OCI-LY7 (cell line): ENCODE measurements at regions not wholly inside any gene's neighbourhood (a gene's known extent, or its start where the extent isn't known, plus 50 kb on each side); places are given as distances from the start of the nearest gene placed in this dataset.

Experiments
- BruUV-seq: library from RNA; stranded (reverse); fragments of 400-500 nt; replicated peaks from 2 replicates; lab custom pipeline; 2021; lab: Mats Ljungman, UMichigan
- CTCF ChIA-PET: fragments of 300-600 bp; sonication (Branson Sonifier 250); formaldehyde crosslinking; loops from one replicate; lab custom pipeline; 2022; ENCODE audit warnings: antibody characterized with exemption; ENCODE audit not compliant: unreplicated experiment; lab: Charles Lee
- POLR2A ChIA-PET: fragments of 300-600 bp; sonication (Branson Sonifier 250); formaldehyde crosslinking; loops from one replicate; lab custom pipeline; 2022; ENCODE audit warnings: antibody characterized with exemption; lab: Charles Lee
- DNase-seq: peaks from one replicate; pipeline ENCODE4 v3.0.0-alpha.2; 2015; ENCODE audit warnings: low spot score
- H2AFZ ChIP-seq: fragments of 200-600 bp; sonication (generic), shearing (Covaris generic); 2 replicates; pipeline ENCODE4 v1.6.1; 2014; ENCODE audit warnings: mild to moderate bottlenecking, antibody characterized with exemption, low read length, moderate library complexity
- H3K27ac ChIP-seq: fragments of 200-600 bp; sonication (generic); 2 replicates; pipeline ENCODE4 v1.5.1; 2014; ENCODE audit warnings: mixed run types, low read depth, mild to moderate bottlenecking, moderate library complexity, low read length, inconsistent platforms; ENCODE audit not compliant: poor library complexity, severe bottlenecking
- H3K36me3 ChIP-seq: fragments of 200-600 bp; sonication (generic); 2 replicates; pipeline ENCODE4 v1.6.1; 2014; ENCODE audit warnings: mild to moderate bottlenecking, antibody characterized with exemption, low read length, moderate library complexity, mixed read lengths; ENCODE audit not compliant: insufficient read depth
- H3K4me1 ChIP-seq: fragments of 200-600 bp; sonication (generic); 2 replicates; pipeline ENCODE4 v1.5.1; 2014; ENCODE audit warnings: mild to moderate bottlenecking, low read length; ENCODE audit not compliant: insufficient read depth, poor library complexity, severe bottlenecking
- H3K4me2 ChIP-seq: fragments of 200-600 bp; sonication (generic); 2 replicates; pipeline ENCODE4 v1.6.1; 2014; ENCODE audit warnings: mild to moderate bottlenecking, low read length
- H3K4me3 ChIP-seq: fragments of 200-600 bp; sonication (generic); 2 replicates; pipeline ENCODE4 v1.5.1; 2014; ENCODE audit warnings: mild to moderate bottlenecking, low read depth, low read length; ENCODE audit not compliant: poor library complexity, severe bottlenecking
- H3K79me2 ChIP-seq: fragments of 200-600 bp; sonication (generic); 2 replicates; pipeline ENCODE4 v1.6.1; 2016; ENCODE audit warnings: low read depth, mild to moderate bottlenecking, low read length, moderate library complexity, mixed read lengths; ENCODE audit not compliant: insufficient read depth
- H3K9me2 ChIP-seq: fragments of 200-600 bp; sonication (generic); 2 replicates; pipeline ENCODE4 v1.6.1; 2016; ENCODE audit warnings: mild to moderate bottlenecking, low read length, mixed read lengths; ENCODE audit not compliant: insufficient read depth
- H3K9me3 ChIP-seq: fragments of 200-600 bp; sonication (generic); 2 replicates; pipeline ENCODE4 v1.6.1; 2014; ENCODE audit warnings: mild to moderate bottlenecking, mixed run types, low read length, mixed read lengths
- H4K20me1 ChIP-seq: fragments of 200-600 bp; sonication (generic); 2 replicates; pipeline ENCODE4 v1.6.1; 2014; ENCODE audit warnings: mild to moderate bottlenecking, antibody characterized with exemption, low read length, moderate library complexity, mixed read lengths; ENCODE audit not compliant: insufficient read depth
- EZH2phosphoT487 ChIP-seq: fragments of 200-600 bp; sonication (generic); IDR thresholded peaks from 2 replicates; pipeline ENCODE4 v1.6.1; 2018; ENCODE audit warnings: low read depth, borderline replicate concordance, mild to moderate bottlenecking, mixed run types, antibody characterized with exemption, low read length, moderate library complexity, mixed read lengths
- intact Hi-C: fragments of 100-400 bp; cut with micrococcal nuclease; formaldehyde crosslinking; loops from one replicate; pipeline ENCODE4 v1.10.0; 2022; ENCODE audit not compliant: unreplicated experiment
- TF ChIP-seq, protein P1 (sequence below): fragments of 200-600 bp; sonication (generic); conservative IDR thresholded peaks from 2 replicates; pipeline ENCODE4 v1.5.1; 2014; ENCODE audit warnings: mild to moderate bottlenecking, antibody characterized with exemption, low read length, moderate library complexity, mixed read lengths

DNA sequence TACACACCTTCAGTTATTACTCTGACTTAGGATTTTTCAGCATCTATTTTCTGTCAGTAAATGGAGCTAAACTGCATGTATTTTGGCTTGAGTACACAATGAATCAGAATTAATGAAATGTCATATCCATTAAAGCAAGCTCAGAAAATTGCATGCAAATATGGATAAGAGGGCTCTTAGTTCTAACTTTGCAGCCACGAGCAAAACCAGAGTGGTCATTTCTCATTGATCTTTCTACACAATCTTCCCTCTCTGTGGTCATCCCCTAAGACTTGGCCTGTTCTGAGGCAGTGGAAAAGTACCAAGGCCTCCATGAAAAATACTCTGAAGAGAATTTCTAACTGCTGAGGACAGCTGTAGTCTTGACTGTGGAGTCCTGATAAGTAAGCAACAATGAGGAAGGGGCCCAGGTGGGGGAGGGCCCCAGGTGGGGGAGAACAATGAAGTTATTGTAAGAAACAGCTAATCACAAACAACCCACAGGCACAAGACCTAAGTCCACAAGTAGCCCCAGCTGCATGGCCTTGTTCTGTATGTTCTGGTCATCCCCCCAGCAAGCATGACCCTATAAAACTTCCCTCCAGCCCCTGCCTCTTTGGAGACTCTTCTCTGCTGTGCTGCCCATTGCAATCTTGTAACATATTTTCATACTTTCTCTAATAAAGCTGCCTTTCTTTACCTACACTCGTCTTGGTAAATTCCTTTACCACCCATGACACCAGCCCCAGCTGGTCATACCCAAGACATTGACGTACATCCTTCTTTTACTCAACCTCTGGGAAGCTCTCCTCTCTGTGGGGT, 230.3 kb downstream of the TDRD15 start:
- ChIA-PET CTCF (no interaction called here), POLR2A (no interaction called here)
- no TSS peak for BruUV-seq

DNA sequence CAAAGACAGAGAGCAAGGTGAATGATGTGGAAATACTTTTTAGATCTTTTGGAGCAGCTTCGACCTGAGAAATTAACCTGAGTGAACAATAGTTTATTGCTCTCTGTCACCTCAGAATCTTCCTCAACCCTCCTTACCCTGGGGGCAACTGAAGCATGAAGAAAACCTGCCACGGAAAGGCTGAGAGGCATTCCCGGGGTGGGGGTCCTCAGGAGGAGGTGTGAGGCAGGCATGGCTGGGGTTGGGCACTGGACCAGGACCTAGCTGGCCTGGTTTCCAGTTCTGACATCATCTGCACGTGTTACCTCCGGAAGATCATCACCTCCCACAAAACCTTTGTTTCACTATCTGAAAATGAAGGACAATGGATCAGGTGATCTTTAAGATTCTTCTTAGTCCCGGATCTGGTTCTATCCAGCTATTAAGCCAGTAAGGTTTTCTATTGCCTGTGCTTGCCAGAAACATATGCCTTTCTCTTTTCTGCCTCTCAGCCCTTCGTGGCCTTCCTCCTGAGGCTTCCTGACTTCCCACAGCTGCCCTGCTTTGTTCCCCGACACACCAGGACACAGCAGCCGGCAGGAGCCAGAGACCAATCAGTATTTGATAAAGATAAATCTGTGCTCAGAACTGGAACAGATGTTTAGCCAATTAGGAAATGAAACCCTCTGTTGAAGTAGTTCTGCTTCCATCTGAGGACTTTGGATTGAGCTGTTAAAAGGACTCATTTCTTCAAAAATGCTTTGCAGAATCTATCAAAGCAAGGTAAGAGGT, 232.5 kb downstream of the TDRD15 start:
- no peaks in the 10 kb centered on the region for H3K79me2 ChIP-seq
- no peaks in the 10 kb centered on the region for H4K20me1 ChIP-seq
- BruUV-seq, result no TSS peak
- H3K4me2 ChIP-seq, result no peak overlapping the region
- no peaks in the 10 kb centered on the region for H3K9me3 ChIP-seq
- CTCF ChIA-PET, result no interaction called here
- H3K9me2 ChIP-seq, result no peaks in the 10 kb centered on the region
- intact Hi-C loops, result no loop called here
- DNase-seq, result no peak
- no peak overlapping the region for H3K27ac ChIP-seq
- H3K4me1 ChIP-seq, result no peaks in the 10 kb centered on the region
- no peak overlapping the region for H3K4me3 ChIP-seq
- H3K36me3 ChIP-seq, result no peaks in the 10 kb centered on the region
- H2AFZ ChIP-seq, result no peak overlapping the region
- no peak for TF ChIP-seq EZH2phosphoT487
- TF ChIP-seq, protein P1, sequence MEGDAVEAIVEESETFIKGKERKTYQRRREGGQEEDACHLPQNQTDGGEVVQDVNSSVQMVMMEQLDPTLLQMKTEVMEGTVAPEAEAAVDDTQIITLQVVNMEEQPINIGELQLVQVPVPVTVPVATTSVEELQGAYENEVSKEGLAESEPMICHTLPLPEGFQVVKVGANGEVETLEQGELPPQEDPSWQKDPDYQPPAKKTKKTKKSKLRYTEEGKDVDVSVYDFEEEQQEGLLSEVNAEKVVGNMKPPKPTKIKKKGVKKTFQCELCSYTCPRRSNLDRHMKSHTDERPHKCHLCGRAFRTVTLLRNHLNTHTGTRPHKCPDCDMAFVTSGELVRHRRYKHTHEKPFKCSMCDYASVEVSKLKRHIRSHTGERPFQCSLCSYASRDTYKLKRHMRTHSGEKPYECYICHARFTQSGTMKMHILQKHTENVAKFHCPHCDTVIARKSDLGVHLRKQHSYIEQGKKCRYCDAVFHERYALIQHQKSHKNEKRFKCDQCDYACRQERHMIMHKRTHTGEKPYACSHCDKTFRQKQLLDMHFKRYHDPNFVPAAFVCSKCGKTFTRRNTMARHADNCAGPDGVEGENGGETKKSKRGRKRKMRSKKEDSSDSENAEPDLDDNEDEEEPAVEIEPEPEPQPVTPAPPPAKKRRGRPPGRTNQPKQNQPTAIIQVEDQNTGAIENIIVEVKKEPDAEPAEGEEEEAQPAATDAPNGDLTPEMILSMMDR, result no peak
- POLR2A ChIA-PET, result interaction anchor here (1.0 kb wide), 1 partner anchor 13 kb away, joined by 3 read pairs; no protein-coding TSS in a partner anchor

More for the DNA sequence above, 230.3 kb downstream of the TDRD15 start:
- intact Hi-C loops, result no loop called here
- H3K4me2 ChIP-seq, result no peak overlapping the region
- H3K4me3 ChIP-seq, result no peak overlapping the region
- H3K9me3 ChIP-seq, result no peaks in the 10 kb centered on the region
- TF ChIP-seq, protein P1, result no peak
- no peak for TF ChIP-seq EZH2phosphoT487
- H3K27ac ChIP-seq, result no peak overlapping the region
- no peaks in the 10 kb centered on the region for H3K36me3 ChIP-seq
- H3K4me1 ChIP-seq, result no peaks in the 10 kb centered on the region
- no peak overlapping the region for H2AFZ ChIP-seq
- no peaks in the 10 kb centered on the region for H3K9me2 ChIP-seq
- no peaks in the 10 kb centered on the region for H3K79me2 ChIP-seq
- H4K20me1 ChIP-seq, result no peaks in the 10 kb centered on the region
- DNase-seq, result no peak

DNA sequence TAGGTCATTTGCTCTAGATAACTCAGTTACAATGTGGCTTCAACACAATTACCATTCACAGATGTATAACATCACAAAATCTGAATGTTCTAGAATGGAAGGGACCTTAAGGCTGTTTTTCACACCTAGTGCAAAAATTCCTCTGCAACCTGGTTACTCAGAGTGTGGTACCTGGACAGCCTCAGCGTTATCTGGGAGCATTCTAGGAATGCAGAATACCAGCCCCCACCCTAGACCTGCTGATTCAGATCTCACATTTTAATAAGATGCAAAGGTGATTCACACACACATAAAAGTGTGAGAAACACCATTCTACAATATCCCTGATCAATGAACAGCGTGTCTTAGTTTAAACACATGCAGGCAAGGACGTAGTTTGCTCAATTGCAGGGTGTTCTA, 233.1 kb downstream of the TDRD15 start:
- no TSS peak for BruUV-seq
- Histone ChIP-seq H3K9me2 (no peaks in the 10 kb centered on the region), H2AFZ (no peak overlapping the region), H3K4me1 (no peaks in the 10 kb centered on the region), H3K36me3 (no peaks in the 10 kb centered on the region), H4K20me1 (no peaks in the 10 kb centered on the region), H3K9me3 (no peaks in the 10 kb centered on the region), H3K4me2 (no peak overlapping the region), H3K4me3 (no peak overlapping the region), H3K27ac (no peak overlapping the region), H3K79me2 (no peaks in the 10 kb centered on the region)
- DNase-seq, result no peak
- POLR2A ChIA-PET, result interaction anchor here (1.0 kb wide), 1 partner anchor 13 kb away, joined by 3 read pairs; no protein-coding TSS in a partner anchor
- CTCF ChIA-PET, result no interaction called here
- intact Hi-C loops, result no loop called here
- TF ChIP-seq, protein P1, result no peak
- TF ChIP-seq EZH2phosphoT487, result no peak
